Esophagus mucosa (tissue), 1 donor: ENCODE measurements at regions not wholly inside any gene's neighbourhood (a gene's known extent, or its start where the extent isn't known, plus 50 kb on each side); places are given as distances from the start of the nearest gene placed in this dataset.

Experiments used
- ATAC-seq: fragments of 200-7000 bp; cut with Tn5 transposase; one replicate; pipeline ENCODE4 v1.9.1; 2020
- donor health status: DM: yes; HTN: yes; CAD: no.

DNA sequence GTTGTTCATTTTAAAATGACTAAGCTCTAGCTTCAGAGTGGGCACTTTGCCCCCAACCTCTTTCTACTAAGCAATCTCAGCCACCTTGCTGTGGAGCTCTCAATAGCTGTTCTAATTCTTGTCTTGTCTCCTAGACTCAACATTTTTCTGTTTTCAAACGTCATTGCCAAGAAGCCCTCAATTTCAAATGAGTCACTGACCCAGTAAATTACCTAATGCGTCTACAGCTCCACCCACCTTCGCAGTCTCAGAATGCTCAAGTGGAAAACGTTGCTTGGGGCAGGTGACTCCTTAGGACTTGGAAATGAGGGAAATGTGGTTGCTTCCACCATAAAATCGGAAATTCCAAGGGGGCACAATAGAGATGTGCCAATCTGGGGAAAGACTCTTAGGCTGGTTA is 59.0 kb downstream of the ING2 start:
- ATAC-seq: peak; percentile 78

DNA sequence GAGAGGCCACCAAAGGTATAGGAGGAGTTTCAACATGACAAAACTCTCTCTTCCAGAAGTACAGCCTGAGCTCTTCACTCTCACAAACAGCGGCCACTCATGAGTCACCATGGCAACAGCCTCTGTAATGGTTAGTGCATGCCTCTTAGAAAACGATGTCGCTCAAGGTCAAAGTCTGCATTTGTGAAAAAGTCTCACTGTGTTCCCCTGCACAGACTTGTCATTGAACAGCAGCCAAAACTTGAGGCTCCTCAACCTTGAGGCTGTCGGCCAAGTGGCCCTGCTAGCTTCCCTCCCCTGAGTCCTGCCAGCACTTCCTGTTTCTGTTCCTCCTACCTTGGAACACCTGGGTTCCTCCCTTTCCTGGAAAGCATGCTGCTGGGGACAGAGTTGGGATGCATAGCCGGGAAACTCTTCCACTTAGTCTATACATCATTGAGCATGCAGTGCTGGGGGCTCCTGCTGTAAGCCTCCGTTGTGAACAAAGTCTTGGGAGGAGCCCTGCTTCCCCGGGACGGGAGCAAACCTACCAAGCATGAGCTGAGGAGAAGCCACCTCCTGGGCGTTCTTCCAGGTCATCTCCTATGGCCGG is 66.6 kb downstream of the ING2 start:
- ATAC-seq: peak; percentile 92

DNA sequence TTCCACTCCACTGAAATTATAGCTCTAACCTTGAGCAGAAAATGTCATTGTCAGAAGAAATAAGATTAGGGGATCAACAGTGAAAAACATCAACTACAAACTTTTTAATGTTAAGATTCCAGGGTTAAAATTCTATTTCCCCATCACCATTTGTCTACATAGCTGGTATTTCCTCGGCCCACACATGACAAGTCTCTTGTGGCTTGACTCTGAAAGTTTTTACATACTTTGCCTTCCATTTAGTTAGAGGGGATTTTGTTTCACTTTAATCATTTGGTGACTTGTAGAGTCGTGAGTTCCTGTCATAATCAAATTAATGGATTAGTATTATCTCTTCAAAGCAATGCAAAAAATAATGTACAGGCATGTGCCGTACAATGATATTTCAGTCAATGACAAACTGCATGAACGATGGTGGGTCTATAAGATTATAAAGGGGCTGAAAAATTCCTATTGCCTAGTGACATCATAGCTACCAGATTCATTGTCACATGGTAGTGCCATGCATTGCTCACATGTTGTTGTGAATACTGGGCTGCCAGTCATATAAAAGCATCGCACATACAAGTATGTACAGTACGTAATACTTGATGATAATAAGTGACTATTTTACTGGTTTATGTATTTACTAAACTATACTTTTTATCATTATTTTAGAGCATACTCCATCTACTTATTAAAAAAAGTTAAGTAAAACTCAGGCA is 72.0 kb downstream of the ING2 start:
- ATAC-seq: no peak

DNA sequence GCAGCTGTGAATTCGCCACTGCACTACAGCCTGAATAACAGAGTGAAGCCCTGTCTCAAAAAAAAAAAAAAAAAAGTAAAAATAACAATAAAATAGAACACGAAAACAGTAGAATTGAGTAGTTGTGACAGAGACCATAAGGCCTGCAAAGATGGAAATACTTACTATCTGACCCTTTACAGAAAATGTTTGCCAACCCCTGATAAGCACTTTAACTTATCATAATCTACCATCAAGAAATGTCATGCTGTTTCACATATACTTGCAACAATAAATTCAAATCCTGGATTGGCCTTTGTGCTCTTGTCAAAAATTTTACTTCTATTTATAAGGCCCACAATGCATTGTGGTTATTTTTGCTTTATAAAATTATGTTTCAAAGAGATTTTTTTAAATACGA is 75.5 kb downstream of the ING2 start:
- ATAC-seq: no peak

DNA sequence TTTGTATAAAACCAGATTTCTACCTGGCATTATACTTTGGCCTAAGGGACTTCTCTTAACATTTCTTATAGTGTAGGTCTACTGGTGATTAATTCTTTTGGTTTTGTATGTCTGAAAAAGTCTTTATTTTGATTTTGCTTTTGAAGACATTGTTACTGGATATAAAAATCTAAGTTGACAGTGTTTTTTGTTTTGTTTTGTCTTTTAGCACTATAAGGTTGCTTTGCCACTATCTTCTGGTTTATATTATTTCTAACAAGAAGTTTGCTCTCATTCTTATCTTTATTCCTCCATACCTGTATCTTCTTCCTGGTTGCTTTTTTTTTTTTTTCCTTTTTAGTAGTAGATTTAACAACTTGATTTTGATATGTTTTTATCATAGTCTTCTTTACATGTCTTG is 76.0 kb downstream of the ING2 start:
- ATAC-seq: no peak

DNA sequence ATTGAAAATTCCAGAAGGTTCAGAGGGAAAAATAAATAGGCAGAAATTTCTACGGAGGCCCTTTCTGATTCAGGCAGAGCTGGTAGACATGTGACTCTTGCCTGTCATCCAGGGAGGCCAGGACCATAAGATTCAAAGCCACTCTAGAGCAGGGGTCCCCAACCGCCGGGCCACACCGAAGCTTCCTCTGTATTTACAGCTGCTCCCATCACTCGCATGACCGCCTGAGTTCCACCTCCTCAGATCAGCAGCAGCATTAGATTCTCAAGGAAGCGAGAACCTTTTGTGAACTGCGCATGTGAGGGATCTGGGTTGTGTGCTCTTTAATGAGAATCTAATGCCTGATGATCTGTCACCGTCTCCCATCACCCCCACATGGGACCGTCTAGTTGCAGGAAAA is 72.2 kb downstream of the RWDD4 start:
- ATAC-seq: no peak

DNA sequence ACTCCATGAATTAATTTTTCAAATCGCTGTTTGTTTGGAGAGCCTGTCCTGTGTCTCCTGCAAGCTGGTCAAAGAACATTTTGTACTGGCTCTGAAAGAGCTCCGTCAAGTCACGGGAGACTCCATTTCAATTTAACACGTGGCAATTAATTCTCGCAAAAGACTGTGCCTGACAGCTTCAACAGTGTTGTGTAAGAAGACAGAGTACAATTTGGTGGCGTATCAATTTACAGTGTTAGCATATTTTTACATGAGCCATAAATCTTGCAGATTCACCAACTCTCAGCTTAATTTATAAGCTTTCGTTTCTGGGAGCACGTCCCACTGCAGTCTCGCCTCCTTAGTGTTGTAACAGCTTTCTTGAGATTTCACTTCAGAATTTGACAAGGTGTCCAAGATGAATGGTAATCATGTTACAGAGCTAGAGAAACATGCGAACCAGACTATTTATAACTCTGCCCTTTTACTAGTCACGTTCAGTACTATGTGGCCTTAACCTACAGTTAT is 70.8 kb downstream of the RWDD4 start:
- peak; percentile 69 for ATAC-seq

DNA sequence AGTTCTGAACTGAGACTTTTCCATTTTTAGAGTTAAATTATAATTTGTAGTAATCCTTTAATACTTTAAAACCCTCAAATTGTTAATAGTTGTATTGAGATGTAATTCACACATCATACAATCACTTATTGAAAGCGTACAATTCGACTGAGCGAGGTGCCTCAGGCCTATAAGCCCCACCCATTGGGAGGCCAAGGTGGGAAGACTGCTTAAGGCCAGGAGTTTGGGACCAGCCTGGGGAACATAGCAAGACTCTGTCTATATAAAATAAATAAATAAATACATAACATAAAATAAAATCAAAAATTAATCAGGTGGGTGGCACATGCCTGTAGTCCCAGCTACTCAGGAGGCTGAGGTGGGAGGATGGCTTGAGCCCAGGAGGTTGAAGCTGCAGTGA is 70.3 kb downstream of the RWDD4 start:
- ATAC-seq: no peak

DNA sequence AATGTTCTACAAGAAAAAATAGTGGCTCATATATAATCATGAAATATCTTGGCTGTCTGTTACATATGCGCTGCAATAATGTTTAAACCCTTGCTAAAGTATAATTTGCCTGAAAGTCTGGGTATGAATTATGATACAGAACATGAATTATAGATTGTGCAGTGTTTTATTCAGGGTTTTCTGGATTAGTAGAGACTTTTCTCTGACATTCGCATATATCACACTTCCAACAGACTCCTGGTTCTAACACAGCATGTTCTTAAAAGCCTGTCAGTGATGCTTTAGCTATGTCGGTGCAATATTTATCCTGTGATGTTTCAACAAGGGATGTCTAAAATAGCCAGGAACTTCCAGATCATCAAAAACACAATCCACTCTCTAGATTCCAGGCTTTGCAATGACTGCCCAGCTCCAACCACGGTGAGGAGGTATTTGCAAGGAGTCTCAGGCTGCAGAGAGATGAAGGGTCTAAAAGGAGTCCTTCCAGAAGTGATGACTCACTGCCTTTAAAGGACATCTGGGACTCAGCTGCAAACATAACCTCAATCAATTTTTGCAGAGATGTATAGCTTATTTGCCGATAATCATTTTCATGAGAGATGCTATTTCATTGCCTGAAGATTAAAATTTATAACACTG is 69.4 kb downstream of the RWDD4 start:
- no peak for ATAC-seq
